Dermis microvascular lymphatic vessel endothelial cell (primary cell): ENCODE measurements at regions not wholly inside any gene's neighbourhood (a gene's known extent, or its start where the extent isn't known, plus 50 kb on each side); places are given as distances from the start of the nearest gene placed in this dataset.

Experiments used
- DNase-seq, 2 donors: peaks; one replicate each; pipeline versions ENCODE4 v3.0.0 to v3.0.0-alpha.2; 2010; ENCODE audit warnings: low read depth in 2 of 2

DNA sequence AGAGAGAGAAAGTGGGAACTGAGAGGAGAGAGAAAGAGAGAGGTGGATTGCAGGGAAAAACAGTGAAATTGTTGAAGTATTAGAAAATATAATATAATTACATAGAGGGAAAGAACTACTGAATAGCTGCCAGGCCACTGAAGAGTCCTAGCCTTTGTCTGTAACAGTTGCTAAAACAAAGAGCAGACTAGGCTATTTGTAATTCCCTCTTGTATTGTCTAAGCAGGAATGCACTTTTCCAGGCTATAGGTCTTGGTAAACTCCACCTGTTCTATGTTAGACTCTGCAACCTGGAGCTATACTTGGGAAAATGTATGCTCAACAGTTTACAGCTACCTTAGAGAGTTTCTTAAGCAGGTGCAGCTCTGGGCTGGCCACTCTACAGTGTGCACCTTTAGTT, 1063.3 kb downstream of the ADGRL3 start:
- no peak for DNase-seq

DNA sequence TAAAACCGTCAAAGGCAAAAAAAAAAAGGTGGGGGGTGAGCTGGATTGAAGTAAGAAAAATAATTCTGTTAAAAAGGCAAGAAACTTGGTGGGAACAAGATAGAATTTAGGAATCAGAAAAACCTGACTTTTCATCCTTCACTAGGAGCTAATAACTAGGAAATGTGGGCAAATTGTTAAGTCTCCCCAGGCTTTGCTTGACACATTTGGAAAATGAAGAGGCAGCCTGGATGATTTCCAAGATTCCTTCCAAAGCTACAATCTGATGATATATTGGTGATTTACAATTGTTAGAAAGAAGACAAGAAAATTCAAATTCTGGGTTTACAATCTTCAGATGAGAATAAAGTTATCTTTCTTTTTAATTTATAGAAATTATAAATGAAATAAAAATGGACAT, 1062.5 kb downstream of the ADGRL3 start:
- no peak for DNase-seq

DNA sequence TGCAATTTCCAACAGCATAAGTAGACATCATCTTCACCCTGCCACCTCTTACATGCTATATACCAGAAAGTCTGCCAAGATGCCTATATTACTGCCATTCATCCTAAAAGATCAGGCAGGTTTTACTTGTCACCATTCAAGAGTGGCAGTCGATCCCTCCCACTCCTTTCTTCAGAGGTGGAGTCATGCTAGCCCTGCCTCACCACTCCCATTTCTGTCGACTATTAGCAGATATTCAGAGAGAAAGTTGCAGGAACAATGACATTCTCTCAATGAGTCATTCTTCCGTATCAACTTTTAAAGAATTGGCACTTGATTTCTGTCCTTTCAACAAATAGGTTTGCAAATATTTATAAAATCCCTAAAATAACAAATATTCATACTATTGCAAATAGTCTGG, 1060.1 kb downstream of the ADGRL3 start:
- DNase-seq, result no peak

GRCh38 chr4:62256479-62256878, 1056.4 kb downstream of the ADGRL3 start:
- no peak for DNase-seq

DNA sequence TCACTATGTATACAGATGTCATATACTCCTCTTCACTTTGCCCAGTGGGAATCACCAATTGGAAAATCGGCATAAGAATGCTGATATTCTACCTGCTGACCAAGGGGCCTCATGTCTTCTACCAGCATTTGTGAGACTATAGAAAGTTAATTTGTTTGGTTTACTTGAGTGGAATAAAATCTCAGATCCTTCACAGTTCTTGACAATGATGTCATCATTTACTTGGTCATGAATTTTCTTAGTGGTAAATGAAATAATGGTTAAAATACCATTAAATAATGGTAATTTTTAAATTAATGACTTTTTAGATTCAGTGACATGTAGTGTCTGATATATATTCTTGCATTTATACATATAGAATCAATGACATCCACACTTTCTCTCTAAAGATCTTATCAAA, 1052.6 kb downstream of the ADGRL3 start:
- no peak for DNase-seq

- no peak for DNase-seq
Observed at GRCh38 chr4:62250100-62250499, 1050.0 kb downstream of the ADGRL3 start.

DNA sequence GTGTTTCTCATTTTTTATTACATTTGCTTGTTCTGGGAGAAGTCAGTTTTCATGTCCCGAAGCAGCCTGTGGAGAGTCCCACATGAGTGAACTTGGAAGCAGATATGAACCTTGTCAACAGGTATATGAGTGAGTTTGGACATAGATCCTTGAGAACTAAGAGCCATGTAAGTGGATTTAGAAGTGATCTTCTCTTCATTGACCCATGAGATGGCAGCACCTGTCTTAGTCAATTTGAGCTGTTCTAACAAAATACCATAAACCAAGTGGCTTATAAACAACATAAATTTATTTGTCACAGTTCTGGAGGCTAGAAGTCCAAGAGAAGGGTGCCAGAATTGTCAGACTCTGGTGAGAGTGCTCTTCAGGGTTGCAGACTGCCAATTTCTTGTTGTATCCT, 1043.8 kb downstream of the ADGRL3 start:
- no peak for DNase-seq

DNA sequence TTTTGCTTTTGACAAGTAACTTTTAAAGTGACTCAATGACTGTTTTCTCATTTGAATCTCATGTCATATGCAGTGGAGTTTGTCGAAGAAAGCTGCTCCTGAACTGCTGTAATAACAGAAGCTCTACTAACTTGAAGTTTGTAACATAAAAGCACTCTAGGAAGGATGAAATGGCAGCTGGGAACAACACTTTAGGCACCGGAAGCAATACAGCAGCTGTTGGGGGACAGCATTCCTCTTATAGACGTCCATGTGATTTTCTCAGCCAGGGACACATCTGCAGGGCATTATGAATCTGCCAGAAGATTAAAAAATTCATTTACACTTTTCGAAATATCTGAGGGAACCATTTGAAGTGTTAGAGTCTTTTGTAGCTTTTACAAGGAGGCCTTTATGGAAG, 1035.8 kb downstream of the ADGRL3 start:
- DNase-seq, result no peak

DNA sequence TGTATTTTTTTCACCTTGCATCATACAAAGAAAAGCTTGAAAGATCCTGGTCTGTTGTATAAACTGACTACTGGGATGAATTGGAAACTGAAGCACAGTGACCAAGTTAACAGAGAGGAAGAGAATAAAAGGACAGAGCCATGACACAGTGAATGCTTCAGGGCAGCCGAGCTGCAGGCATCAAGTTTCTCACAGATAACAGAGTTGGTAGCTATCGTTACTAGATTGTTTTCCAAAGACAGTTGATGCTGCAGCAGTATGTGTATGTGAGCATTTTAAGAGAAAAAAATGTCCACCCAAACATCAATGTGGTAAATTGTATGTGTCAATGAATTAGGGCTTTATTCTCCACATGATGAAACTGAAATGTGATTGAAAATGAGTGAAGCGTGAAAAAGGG, 1032.7 kb downstream of the ADGRL3 start:
- DNase-seq, result no peak

DNA sequence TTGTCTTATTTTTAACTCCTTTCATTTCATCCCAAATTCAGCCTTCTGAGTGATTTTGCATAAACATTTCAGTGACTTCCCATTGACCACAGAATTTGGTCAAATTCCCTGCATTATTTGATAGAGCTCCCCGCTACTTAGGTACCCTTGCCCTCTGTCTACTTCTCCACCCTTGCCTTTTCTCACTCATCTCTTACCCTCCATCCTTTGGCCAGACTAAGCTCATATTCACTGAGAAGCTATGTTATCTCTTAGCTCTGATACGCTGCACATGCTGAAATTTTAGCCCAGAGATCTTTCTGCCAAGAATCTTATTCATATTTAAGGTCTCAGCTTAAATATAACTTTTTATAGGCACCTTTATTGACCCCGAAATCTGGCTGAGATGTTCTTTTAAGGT, 1031.9 kb downstream of the ADGRL3 start:
- no peak for DNase-seq

GRCh38 chr4:62226082-62226481, 1026.0 kb downstream of the ADGRL3 start:
- DNase-seq, result no peak

DNA sequence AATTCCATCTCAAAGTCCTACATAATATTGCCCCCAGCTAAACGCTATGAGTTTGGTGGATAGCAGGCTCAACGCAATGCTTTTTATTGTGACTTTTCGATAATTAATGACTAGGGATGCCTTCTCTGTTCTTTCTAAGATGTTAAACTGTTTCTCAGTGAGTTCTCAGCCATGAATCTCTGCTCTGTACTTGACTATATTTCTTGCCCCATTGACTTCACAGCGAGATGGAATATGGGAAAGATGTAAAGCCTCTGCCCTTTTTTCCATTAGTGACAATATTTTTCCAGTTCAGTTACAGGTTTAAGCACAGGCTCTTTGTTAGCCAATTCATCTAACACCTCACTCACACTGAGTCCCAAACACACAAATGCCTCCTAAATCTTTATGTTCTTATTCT, 1022.0 kb downstream of the ADGRL3 start:
- no peak for DNase-seq

DNA sequence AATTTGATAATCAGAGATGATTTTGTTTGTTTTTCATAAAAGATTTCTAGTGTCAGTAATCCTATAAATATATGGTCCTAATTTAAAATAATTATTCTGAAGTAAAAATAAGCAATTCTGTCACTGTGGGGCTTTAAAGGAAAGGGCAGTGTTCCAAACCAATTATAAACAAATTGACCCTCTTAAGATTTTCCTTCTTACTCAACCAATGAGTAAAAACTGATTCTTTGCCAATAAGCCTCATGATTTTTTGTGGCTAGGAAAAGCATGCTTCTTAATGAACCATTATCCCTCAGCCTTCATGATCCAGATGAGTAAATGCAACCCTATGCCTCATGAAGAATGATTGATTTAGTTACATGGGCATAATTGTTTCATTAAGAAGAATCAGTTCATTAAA, 1010.4 kb downstream of the ADGRL3 start:
- DNase-seq, result no peak

- DNase-seq, result no peak
Observed at GRCh38 chr4:62209757-62210485, 1009.8 kb downstream of the ADGRL3 start.

DNA sequence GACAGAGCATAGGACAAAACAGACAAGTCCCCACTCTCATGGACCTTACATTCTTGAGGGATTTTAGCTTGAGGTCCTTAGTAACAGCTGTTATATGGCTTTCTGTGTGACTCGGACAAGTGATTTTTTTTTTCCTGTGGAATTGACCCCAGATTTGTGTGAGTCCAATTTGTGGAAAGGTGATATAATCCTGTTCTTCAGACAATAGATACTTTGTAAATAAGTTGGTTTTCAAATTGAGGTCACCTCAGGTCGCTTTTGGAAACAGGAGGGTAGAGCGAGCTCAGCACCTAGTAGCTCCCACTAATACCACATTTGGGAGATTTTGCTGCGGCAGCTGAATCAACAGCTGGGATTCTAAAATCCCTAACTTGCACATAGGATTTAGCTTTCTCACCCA, 1008.8 kb downstream of the ADGRL3 start:
- no peak for DNase-seq

- no peak for DNase-seq
Observed at GRCh38 chr4:62204136-62204535, 1004.0 kb downstream of the ADGRL3 start.

DNA sequence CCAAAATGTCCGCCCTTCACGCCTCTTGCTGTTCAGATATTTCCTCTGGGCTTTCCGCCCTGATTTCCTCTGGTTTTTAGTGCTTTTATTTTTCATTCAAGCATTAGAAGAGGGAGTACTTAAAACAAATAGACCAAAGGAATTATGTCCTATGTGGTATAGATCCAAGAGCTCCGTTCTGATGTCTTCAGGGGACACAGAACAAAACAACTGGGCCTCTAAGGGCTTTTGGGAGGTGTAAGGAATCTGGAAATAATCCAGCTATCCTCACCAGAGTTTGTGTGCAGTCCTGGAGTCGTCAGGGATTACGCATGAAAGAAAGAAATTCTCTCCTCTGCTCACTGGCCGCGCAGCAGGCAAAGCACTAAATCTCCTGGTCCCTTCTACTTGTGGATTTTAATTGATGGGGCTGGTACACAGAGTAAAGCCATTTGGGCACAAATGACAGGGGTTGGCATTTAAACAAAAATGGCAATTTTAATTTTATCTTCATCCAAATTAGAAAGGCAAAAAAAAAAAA, 999.2 kb downstream of the ADGRL3 start:
- no peak for DNase-seq

- DNase-seq, result no peak
Observed at GRCh38 chr4:62196338-62196737, 996.2 kb downstream of the ADGRL3 start.

DNA sequence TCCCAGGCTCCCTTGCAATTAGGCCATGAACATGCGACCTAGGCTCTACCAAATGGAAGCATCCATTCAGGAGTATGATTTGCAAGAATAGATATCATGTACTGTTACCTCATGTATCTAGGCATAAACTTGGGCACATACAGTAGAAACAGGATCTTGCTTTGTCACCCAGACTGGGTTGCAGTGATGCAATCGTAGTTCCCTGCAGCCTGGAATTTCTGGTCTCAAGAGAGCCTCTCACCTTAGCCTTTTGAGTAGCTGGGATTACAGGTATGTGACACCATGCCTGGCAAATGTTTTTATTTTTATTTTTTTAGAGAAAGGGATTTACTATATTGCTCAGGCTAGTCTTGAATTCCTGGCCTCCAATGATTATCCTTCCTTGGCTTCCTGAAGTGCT, 994.2 kb downstream of the ADGRL3 start:
- no peak for DNase-seq

DNA sequence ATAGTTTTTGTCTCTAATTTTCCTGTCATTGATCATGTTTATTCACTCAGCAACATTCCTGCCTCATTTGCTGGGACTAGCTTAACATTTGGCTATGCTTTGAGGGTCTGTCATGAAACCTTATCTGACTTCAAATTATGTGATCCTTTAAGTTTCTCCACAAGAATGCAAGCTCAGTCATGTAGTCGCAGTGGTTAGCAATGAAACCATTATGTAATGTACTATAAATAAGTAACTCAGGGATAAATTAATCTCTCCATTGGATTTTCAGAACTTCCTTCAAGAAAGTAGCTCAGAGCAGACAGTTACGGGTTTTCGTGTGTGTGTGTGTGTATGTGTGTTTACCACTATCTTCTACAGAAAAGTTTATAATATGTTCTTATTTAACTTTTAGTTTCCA, 993.6 kb downstream of the ADGRL3 start:
- DNase-seq, result no peak

DNA sequence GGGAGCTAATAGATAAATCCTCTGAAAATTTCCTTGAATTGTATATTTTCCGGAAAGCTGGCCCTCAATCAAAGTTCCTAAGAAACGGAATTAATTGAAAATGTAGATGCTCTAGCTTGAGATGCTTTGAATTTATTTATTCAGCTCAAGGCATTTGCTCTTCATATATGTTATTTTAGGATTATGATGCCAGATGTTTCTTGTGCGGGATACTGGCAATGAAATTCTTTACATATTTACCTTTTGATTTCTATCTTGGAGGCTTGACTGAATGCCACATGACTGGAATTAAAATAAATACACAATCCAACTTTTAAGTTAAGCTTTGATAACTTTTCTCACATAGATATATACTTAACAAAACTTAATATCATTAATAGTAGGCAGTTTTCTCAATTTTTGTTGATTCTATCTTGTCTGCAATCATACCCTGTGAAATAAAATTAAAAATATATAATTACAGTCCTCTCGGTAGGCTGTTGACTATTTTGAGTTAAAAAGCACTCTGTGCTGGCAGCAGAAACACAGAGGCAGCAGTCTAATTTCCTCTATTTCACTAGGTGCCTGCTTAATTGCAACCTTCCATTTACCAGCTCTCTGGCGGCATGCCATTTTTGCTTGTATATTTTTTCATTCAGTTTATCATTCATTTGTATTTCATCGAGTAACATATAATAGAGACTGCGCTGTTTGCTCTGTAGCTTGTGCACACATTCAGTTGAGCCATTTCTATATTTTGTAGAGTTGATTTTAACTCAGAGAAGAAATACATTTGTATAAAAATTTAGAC, 991.5 kb downstream of the ADGRL3 start:
- no peak for DNase-seq

DNA sequence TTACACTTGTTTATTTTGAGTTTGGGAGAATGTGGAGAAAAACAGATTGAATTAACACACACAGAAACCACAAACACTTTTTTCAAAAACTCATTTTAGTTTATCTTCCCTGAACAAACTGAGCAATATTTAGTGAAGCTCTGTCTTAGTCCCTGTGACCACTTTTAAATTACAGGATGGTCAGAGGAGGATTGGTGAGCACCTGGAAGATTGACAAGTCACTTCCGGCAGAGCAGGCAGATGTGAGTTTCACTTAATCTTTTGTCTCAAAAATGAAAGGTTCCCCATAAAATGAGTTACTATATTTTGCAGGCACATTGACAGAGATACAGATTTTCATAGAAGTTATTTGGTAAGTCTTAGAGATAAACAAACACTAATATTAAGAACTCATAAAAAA, 970.1 kb downstream of the ADGRL3 start:
- no peak for DNase-seq

DNA sequence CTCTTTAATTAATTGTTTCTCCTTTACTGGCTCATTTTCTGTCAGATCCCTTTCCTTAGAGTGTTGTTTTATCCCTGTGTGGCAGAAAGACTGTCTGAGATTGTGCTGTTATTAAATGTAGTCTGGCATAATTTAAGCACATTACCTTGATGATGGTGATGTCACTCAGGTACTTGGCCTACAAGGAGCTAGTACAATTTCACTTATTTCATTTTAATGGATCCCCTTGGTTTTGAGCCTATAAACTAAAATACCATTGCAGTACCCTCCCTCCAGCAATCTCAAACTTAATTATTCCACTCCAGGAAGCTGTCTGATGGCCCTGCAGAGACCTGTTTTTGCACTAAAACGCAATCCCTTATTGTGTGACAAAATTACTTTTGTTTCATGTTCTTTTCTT, 968.6 kb downstream of the ADGRL3 start:
- no peak for DNase-seq
